Amniotic stem cell (primary cell): ENCODE measurements at regions not wholly inside any gene's neighbourhood (a gene's known extent, or its start where the extent isn't known, plus 50 kb on each side); places are given as distances from the start of the nearest gene placed in this dataset.
"Not testable (repeated sequence)": the region's sequence is repeated elsewhere in the genome, so short reads cannot be mapped to it uniquely, and the experiment has no call there.

Source experiments
- DNase-seq: peaks from one replicate; lab custom pipeline; 2025; lab: John Stamatoyannopoulos, UW

DNA sequence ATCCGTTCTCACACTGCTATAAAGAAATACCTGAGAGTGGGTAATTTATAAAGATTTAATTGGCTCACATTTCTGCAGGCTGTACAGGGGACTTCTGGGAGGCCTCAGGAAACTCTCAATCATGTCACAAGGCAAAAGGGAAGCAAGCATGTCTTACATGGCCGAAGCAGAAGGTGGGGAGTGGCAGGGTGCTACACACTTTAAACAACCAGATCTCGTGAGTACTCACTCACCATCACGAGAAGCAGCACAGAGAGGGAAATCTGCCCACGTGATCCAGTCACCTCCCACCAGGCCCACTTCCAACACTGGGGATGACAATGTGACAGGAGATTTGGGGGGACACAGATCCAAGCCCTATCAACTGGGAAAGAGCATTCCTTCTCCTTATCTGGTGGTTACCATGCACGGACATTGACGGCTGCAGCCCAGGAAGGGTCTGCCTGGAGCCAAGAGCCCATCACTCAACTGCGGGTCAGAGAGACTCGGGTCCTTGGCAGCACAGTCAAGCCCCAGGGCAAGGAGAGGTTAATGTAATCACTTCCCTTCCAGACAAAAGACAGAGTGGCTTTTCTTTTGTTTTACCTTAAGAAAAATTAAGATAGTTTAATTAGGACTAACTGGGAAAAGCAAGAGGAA is 112.3 kb upstream of the CST7 start:
- no peak for DNase-seq

DNA sequence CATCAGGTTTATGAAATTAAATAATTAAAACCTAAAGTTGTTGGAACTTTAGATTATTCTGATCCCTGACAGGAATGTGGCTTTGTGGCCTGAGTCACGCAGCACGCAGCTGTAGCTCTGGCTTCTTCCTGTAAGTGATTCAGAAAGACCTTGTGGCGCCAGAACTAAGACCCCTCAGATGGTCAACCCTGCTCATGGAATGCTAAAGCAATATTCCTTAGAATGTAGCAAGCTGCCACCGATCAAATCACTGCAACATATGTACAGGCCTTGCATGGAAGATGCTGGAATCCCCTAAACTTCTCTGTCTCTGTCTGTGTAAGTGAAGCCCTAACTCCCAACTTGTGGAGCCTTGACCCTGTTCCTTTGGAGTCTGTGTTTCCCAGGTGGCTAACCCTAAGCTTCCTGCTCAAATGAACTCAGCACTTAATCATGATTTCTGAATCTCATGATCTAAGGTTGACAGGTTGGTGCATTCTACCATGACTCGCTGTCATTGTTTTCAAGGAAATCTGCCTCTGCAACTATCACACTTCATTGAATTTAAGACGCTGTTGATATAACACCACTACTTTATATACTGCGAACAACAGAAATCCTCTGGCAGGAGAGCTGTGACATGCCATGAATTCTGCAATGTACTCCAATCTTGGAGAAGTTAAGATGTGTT is 111.2 kb upstream of the CST7 start:
- DNase-seq = peak; percentile 14

DNA sequence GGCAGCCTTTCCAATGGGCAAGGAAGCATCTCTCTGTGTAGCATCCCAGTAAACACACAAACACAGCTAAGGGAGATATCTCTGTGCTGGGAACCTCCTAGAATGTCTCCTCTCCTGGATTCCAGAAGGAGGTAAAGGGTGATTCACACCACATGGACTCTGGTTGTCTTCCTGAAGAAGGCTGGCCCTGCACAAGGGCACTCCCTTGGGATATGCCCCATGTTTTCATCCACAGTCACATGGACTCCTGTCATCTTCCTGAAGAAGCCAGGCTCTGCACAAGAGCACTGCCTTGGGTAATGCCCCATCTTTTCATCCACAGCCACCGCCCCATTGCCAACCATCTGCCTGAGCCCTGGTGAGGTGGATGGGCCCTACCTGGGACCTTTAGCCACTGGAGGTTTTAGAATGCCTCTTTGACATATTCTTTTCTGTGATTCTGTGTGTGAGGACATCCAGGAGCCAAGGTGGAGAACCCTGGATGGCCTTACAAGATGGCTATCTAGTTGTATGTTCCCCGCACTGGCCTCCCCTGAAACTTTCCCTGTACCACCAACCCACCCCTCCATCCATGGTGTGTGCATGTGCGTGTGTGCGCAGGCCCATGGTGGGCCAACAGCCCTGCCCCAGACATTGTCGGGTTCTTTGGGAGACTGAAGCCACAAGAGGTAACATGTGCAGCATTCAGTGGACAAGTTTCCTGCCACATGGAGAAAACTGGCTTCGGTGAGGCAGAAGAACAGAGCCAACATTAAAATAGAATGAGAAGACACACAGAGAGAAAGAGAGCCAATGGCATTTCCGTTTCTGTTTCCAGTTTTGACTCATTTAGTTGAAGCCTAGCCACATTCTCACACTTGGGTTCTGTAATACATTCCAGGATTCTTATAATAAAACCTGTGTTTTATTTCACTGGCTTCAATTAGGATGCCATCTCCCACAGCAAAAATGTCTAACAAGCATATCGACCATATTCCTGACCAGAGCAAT is 110.2 kb upstream of the CST7 start:
- no peak for DNase-seq

DNA sequence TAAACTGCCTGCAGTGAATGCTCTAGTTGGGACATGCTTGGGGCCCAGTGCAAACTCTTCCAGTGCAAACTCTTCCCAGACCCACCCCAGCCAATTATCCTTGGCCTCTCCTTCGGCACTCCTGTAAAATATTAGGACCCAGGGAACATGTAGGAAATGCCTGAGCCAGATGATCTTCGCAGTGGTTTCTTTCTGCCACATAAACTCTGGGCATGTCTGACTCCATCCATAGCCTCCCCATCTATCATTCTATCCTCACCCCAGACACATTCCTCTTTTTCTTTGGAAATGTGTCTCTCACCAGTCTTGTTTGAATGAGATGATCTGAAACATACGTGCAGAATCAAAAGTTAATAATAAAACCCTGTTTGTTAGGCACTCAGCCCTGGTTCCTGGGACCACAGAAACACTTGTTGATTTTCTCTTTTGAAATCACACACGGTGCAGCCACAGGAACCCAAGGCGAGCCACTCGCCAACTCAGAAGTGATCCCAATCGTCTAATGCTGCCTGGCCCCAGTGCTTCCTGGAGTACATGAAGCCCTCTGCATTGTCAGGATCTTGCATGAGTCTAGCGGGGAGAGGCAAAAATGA is 108.9 kb upstream of the CST7 start:
- DNase-seq = no peak

DNA sequence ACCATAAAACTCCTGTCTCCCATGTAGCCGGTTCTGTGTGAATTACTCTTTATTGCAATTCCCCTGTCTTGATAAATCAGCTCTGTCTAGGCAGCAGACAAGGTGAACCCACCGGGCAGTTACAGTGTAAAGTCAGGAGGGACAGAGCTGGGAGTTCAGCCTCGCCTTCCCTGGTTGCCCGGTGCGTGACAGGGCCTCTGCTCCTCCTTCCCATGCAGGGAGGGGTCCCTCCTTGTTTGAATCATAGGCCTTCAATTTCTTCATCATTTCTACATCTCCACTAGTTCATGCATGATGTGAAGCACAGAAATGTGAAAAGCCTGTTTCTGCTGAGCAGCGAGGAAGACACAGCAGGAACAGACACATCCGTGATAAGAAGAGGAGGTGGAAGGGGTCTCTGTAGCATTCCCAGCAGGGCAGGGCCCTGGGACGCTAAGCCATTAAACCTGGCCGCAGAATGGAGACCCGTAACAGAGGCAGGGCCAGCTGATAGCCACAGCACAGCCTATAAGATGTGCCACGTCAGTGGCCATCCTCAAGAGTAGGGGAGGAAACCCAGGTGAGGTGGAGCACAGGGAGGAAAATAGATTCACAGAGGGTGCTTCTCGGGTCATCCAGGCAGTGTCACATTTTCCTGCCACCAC is 106.7 kb upstream of the CST7 start:
- no peak for DNase-seq

DNA sequence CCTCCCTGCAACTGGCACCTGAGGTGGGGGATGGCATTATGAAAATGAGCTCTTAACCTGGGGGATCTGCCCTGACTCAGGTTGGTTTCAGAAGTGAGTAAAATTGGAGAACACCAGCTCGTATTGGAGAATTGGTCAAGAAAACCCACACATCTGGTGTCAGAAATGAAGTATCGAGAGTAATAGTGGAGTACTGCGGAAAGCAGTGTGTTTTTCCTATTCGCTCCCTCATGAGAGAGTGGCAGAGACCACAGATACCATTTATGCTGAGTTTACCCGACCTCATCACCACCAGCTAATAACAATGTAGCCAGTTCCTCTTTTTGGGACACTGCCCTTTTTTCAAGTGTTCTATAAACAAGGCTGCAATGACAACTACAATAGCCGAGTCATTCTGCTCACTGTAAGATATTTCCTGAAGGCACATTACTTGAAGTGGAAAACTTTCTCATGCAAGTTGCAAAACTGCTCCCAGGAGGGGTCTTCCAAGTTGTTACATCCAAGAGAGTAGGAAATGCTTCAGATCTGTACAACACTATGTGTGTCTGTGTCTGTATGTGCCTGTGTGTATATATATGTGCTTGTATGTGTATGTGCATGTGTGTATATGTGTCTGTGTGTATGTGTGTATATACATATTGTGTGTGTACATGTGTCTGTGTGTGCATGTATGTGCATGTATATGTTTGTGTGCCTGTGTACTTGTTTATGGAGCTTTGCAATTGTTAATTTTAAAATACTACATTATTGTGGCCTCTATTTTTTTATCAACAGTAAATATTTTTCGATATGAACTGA is 106.0 kb upstream of the CST7 start:
- DNase-seq = no peak

DNA sequence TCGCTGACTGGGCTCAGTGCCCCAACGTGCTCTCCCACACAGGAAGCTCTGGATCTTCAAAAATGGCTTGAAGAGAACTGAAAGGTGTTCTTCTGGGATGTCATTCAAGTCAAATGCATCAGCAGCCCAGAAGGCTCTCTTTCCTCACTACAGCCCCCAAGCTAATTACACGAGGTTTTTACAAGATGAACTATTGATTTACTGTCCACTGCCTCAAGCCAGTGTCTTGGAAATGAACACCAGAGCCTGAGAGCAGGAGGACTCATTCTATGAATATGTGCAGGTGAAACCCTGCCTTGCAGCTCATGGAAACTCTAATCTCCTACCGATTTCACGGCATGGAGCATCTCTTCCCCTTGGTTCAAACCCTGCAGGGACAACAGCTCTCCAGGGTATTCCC is 98.9 kb upstream of the CST7 start:
- DNase-seq = no peak

DNA sequence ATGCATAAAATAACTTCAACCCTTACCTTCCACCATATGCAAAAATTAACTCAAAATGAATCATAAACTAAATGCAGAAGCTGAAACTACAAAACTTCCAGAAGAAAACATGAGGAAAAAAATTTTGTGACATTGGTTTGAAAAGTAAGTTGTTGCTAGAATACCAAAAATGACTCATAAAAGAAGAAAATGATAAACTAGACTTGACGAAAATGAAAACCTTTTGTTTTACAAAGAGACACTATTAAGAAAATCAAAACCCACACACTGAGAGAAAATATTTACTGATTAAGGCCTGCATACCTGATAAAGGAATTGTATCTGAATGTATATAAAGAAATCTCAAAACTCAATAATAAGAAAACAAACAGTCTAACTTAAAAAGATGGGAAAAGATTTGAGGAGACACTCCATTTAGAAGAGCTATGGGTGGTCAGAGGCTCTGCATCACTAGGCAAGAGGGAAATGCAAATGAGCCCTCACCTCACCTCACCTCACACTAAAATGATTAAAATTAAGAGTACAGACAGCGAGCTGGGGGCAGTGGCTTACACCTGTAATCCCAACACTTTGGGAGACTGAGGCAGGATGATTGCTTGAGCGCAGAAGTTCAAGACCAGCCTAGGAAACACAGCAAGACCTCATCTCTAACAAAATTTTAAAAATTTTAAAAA is 97.6 kb upstream of the CST7 start:
- no peak for DNase-seq

DNA sequence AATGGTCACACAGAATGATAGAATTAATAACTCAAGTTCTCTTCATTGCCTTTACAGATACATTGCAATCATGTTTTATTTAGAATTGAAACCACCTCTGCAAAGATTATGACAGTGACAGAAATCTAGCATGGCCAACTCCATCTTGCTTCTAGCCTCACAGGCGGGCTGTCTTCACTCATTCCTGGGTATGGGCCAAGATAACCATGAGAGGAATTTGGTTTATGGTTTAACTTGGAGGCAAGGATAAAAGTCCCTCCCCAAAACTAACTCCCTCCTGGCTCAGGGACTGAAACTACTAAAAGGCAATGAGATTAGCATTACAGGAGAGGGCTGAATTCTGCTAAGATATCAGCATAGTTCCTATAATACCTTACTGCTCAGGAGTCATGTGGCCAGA is 95.2 kb upstream of the CST7 start:
- DNase-seq = no peak

DNA sequence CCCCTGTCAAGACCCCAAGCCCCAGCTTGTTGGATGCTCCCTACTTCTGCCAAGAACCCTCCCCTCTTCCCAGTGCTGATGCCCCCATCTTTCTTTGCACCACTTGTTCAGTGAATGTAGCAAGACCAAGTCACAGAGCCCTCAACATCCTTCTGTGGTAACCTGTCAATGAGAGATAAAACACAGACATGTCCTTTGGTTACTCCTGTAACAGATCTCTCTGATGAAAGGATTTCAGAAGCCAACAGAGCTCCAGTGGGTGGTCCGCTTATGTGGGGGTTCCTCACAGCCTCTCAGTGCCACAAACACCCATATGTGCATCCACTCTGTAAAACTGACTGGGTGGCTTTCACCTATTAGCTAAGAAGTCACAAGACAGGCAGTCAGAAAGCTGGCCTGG is 93.2 kb upstream of the CST7 start:
- DNase-seq = no peak

DNA sequence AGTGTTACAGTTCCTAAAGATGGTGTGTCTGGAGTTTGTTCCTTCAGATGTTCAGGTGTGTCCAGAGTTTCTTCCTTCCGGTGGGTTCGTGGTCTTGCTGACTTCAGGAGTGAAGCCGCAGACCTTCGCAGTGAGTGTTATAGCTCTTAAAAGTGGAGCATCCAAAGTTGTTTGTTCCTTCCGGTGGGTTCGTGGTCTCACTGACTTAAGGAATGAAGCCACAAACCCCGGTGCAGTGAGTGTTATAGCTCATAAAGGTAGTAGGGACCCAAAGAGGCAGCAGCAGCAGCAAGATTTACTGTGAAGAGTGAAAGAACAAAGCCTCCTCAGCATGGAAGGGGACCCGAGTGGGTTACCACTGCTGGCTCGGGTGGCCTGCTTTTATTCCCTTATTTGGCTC is 90.6 kb upstream of the CST7 start:
- DNase-seq = not testable (repeated sequence)

DNA sequence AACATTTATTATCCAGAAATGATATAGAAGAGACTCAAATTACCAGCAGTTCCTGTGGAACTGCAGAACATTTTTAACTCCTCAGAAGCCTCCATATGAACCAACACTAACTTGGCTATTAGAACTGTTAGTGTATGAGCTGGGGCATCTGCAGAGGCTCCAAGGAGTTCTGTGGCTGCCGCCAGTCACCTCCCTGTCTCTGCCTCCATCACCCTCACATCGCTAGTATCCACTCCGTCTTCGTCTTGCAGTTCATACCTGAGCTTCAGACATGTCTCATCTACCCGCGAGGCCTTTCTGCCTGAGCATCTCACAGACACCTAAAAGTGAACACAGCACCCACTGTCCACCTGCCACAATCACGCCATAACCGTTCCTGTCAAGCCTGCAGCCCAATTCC is 89.5 kb upstream of the CST7 start:
- no peak for DNase-seq

DNA sequence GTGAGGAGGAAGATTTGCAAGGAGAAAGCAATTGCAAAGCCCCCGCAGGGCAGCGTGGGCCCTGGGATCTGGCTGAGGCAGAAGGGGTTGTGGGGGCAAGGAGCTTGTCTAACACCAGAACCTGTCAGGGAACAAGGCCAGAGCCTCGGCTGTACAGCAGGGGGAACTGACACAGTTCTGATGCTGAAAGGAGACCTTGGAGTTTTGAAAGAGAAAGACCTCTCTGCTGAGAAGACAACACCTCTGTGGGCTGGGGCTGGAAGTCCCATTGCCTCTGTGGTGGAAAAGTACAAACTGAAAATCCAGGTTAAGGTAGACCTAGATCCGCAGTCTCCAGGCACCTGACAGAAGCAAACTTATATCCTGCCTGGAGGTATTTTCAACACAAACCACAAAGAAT is 86.9 kb upstream of the CST7 start:
- DNase-seq = no peak

DNA sequence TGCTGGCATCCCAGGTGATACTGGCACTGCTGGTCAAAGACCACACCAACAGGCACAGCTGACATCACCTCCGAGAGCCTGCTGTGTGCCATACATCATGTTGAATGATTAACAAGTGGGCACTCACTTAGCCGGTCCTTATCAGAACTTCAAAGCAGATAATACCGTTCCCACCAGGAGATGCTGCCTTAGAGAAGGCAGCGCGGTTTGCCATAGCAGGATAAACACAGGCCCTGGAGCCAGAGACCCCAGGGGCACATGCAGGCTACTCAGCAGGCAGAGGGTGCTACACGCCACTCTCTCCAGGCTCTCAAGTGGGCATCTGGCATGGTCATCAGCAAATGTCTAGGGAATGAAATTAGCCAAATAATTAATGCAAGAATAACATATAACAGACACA is 86.5 kb upstream of the CST7 start:
- no peak for DNase-seq

DNA sequence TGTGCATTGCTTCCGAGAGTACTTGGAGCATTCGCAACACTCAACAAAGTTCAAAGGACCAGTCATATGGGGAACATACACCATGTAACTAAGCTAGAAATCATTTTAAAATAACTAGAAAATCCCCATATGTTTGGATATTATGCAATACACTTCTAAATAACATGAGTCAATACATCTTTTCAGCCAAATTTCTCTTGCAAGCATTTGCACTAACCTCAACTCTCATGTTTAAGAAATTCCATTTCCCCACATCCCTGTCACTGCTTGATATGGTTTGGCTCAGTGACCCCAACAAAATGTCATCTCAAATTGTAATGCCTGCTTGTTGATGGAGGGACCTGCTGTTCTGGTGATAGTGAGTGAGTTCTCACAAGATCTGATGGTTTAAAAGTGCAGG is 85.7 kb upstream of the CST7 start:
- DNase-seq = peak; percentile 28

DNA sequence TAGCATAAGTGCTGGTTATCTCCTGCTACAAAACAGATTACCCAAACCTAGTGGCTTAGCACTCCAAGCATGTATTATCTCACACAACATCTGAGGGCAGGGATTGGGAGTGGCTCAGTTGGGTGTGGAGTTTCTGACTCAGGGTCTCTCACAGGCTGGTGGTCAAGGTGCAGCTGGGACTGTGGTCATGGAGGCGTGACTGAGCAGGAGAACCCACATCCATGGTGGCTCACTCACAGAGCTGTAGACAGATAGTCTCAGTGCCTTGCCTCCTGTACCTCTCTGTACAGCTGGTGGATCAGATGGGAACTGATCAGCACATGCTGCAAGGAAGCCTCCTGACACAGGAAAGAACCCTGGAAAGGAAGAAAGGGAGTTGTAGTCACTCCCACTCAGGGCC is 83.1 kb upstream of the CST7 start:
- no peak for DNase-seq

DNA sequence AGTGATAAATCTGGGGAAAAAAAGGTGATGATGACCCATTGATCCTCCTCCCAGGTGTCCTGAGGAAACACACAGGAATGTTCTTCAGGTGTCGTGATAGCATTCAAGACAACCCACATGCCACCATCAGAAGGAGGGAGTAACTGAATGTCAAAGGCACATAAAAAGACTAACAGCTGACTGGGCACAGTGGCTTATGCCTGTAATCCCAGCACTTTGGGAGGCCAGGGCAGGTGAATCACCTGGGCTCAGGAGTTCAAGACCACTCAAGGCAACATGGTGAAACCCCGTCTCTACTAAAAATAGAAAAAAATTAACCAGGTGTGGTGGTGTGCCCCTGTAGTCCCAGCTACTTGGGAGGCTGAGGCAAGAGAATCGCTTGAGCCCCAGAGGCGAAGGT is 82.3 kb upstream of the CST7 start:
- DNase-seq = no peak

DNA sequence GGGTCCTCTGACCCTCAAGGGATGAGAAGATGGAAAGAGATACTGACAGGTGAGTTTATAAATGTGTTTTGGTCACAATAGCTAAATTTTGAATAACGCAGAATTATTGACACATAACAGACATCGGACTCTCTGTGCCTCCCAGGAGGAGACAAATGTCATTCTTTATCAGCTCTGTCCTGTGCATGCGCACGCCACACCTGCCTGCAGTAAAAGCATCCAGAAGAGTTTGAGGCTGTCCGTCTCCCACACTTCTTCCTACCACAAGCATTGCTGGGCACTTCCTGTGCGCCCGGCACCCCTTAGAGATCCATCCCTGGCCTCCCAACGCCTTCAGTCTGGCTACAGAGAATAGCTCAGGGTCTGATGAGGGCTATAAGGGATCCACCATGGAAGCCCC is 81.5 kb upstream of the CST7 start:
- DNase-seq = no peak

DNA sequence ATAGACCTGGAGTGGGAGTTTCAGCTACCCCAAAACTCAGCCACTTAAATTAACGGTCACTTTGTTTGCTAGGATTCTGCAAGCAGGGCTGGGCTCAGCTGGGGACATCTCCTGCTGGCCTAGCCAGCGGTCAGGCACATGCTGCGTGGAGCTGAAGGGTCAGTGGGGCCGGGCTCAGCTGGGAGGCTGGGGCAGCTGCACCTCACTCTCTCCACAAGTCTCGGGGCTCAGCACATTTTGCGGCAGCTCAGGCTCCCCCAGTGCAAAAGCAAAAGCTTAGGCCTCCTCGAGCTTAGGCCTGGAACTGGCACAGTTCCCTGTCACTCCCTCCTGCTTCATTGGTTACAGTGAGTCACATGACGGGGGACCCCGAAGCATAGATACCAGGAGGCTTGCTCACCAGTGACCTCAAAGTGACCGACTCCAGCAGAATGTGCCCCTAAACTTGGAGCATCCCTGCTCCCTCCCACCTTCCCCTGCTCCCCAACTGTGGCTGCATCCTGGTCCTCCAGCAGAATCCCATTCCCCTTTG is 80.6 kb upstream of the CST7 start:
- DNase-seq = no peak

DNA sequence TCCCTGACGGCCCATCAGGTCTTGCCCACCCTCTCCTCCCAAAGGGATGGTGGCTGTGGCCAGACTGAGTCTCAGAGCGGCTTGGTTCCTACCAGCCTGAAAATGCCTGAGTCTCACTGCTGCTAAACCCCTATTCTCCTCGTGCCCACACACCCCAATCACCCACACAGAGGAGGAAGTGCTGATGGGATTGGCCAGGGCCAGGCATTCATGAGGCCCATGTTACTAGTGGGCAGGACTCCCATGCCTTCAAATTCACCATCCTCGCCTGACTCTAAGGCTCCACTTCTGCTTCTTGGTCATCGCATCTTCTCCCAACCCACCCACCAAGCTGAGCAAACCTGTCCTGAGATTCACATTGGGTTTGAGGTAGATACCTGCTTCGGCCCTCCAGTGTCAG is 80.1 kb upstream of the CST7 start:
- no peak for DNase-seq
